HTERT RPE-1 (cell line): ENCODE measurements at regions not wholly inside any gene's neighbourhood (a gene's known extent, or its start where the extent isn't known, plus 50 kb on each side); places are given as distances from the start of the nearest gene placed in this dataset.

ENCODE experiments used
- in situ Hi-C: fragments of 300-500 bp; cut with MboI; formaldehyde crosslinking; loops from 4 replicates; pipeline ENCODE4 v1.14.3; 2020; ENCODE audit warnings: low sequenced_read_pairs

GRCh38 chr14:60349663-60350365, 100.8 kb downstream of the PPM1A start:
- in situ Hi-C loops, result loop anchor here (25.0 kb wide), 1 partner anchor 212 kb away; no protein-coding TSS in a partner anchor

DNA sequence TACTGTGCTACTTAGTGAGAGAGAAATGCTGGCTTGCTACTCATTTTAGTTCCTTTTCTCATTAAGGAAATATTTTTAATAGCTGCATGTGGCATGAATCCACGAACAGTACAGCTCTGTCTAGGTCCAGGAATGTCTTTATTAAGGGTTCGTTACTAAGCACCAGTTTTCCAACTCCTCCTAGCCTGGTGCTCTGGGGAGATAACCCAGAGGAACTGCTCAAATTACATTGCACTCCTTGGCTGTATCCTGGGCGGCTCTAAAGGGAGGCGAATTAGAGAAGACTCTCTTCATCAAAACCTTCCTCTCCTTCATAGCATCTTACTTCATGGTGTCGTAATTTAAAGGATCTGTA, 101.3 kb downstream of the PPM1A start:
- in situ Hi-C loops, result no loop called here

DNA sequence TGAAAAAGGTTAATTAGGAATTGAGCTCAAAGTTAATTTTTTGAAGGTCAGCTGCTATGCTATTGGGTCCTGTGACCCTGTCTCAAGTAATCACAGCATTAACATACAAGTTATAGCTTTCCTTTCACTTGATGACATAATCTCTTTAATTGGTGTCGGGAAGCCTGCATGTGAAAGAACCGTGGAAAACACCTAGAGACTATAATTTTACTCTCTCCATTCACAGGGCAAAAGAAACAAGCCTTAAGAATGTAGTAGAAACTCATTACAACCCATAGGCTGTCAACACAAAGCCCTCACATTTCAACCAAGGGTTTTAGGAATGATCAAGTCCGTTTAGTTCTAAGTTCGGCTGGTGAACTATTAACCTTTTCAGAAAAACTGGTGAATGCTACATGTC, 104.4 kb downstream of the PPM1A start:
- in situ Hi-C loops, result no loop called here

DNA sequence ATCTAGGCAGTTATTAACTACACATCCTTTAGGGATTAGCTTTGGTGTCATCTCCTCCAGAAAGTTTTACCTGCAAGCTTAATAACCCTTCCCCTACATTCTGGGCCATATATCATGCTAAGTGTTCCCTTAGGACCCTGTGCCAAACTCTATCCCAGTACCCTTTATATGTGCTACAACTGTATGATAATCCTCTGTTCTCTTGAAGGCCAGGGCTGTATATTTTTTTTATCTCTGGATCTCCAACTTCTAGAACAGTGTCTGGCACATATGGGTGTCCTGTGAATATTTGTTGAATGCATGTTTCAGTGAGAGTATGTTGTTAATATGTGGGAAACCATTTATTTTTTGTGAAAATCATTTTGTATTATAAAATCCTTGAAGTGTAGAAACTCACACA, 106.7 kb downstream of the PPM1A start:
- in situ Hi-C loops, result no loop called here

DNA sequence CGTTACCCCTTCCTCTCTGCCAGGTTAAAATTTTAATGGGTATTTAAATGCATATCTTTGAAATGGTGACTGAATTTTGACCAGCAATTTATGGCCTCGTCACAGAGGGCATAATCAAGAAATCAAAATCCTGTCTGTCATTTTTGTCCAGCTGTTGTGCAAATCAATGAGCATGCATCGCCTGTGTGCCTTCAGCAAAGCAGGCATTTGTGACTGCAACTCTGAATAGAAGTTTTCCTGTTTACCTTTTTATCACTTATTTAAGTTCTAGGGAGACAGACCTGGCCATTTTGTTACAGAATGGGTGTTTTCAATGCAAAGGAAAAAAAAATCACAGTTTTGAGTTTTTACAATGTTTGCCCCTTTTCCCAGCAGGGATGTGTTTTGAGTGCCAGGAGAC, 107.4 kb downstream of the PPM1A start:
- in situ Hi-C loops, result no loop called here

- in situ Hi-C loops, result no loop called here
Observed at GRCh38 chr14:60356906-60357550, 108.0 kb downstream of the PPM1A start.

GRCh38 chr14:60357551-60358149, 108.6 kb downstream of the PPM1A start:
- in situ Hi-C loops, result no loop called here

GRCh38 chr14:60363275-60363674, 114.3 kb downstream of the PPM1A start:
- in situ Hi-C loops, result no loop called here

GRCh38 chr14:60363687-60364086, 114.7 kb downstream of the PPM1A start:
- in situ Hi-C loops, result no loop called here

DNA sequence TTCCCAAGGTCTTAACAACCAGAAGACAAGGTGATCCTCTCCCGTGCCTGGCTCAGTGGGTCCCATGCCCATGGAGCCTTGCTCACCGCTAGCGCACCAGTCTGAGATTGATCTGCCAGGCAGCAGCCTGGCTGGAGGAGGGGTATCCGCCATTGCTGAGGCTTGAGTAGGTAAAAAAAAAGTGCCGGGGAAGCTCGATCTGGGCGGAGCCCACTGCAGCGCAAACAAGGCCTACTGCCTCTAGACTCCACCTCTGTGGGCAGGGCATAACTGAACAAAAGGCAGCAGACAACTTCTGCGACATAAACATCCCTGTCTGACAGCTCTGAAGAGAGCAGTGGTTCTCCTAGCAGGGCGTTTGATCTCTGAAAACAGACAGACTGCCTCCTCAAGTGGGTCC, 104.0 kb downstream of the C14orf39 start:
- in situ Hi-C loops, result no loop called here
